ENCODE measurements at regions not wholly inside any gene's neighbourhood (a gene's known extent, or its start where the extent isn't known, plus 50 kb on each side); places are given as distances from the start of the nearest gene placed in this dataset.
"Not testable (repeated sequence)": the region's sequence is repeated elsewhere in the genome, so short reads cannot be mapped to it uniquely, and the experiment has no call there.

GRCh38 chr7:67304846-67305245 lies 308.2 kb downstream of the TYW1 start:
- TF ChIP-seq, protein P1, sequence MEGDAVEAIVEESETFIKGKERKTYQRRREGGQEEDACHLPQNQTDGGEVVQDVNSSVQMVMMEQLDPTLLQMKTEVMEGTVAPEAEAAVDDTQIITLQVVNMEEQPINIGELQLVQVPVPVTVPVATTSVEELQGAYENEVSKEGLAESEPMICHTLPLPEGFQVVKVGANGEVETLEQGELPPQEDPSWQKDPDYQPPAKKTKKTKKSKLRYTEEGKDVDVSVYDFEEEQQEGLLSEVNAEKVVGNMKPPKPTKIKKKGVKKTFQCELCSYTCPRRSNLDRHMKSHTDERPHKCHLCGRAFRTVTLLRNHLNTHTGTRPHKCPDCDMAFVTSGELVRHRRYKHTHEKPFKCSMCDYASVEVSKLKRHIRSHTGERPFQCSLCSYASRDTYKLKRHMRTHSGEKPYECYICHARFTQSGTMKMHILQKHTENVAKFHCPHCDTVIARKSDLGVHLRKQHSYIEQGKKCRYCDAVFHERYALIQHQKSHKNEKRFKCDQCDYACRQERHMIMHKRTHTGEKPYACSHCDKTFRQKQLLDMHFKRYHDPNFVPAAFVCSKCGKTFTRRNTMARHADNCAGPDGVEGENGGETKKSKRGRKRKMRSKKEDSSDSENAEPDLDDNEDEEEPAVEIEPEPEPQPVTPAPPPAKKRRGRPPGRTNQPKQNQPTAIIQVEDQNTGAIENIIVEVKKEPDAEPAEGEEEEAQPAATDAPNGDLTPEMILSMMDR (IDR thresholded peaks at IDR 0.05), result not testable (repeated sequence)
- not testable (repeated sequence) for TF ChIP-seq POLR2A, EP300 (IDR thresholded peaks at IDR 0.05)
